SK-N-SH (cell line): ENCODE measurements at regions not wholly inside any gene's neighbourhood (a gene's known extent, or its start where the extent isn't known, plus 50 kb on each side); places are given as distances from the start of the nearest gene placed in this dataset.
A peak's percentile ranks its signal among the peaks of the same experiment; 100 is the strongest.

Experiments
- EP300 ChIP-seq, 2 experiments: IDR thresholded peaks; 2 replicates each; pipeline versions ENCODE4 v1.4.0 to v1.6.1; 2012; ENCODE audit warnings: borderline replicate concordance in 1 of 2, low read depth in 1 of 2, low read length in 1 of 2
- EZH2phosphoT487 ChIP-seq: fragments of 200-600 bp; sonication (generic); IDR thresholded peaks from 2 replicates; pipeline ENCODE4 v1.6.1; 2017; ENCODE audit warnings: low read depth, mixed run types, mild to moderate bottlenecking, antibody characterized with exemption, moderate library complexity, borderline replicate concordance
- NFIC ChIP-seq: IDR thresholded peaks from 2 replicates; pipeline ENCODE4 v1.4.0; 2012; ENCODE audit warnings: borderline replicate concordance
- NRF1 ChIP-seq: IDR thresholded peaks from 2 replicates; pipeline ENCODE4 v1.6.1; 2012; ENCODE audit warnings: low read depth, mild to moderate bottlenecking, low read length
- RAD21 ChIP-seq: IDR thresholded peaks from 2 replicates; pipeline ENCODE4 v1.6.1; 2012; ENCODE audit warnings: mild to moderate bottlenecking, low read length
- RFX5 ChIP-seq: IDR thresholded peaks from 2 replicates; pipeline ENCODE4 v1.6.1; 2012; ENCODE audit warnings: mild to moderate bottlenecking, improper control_type of control experiment, low read length
- TF ChIP-seq, protein P1 (sequence below): fragments of 200-600 bp; sonication (generic); IDR thresholded peaks from 2 replicates; pipeline ENCODE4 v1.6.1; 2017; ENCODE audit warnings: antibody characterized with exemption, mild to moderate bottlenecking, moderate library complexity
- TF ChIP-seq, protein P2 (sequence below): IDR thresholded peaks from 2 replicates; pipeline ENCODE4 v1.6.1; 2012; ENCODE audit warnings: mild to moderate bottlenecking, low read depth, low read length, moderate library complexity
- TF ChIP-seq, protein P3 (sequence below): IDR thresholded peaks from 2 replicates; pipeline ENCODE4 v1.4.0; 2012; ENCODE audit warnings: low read depth, borderline replicate concordance

DNA sequence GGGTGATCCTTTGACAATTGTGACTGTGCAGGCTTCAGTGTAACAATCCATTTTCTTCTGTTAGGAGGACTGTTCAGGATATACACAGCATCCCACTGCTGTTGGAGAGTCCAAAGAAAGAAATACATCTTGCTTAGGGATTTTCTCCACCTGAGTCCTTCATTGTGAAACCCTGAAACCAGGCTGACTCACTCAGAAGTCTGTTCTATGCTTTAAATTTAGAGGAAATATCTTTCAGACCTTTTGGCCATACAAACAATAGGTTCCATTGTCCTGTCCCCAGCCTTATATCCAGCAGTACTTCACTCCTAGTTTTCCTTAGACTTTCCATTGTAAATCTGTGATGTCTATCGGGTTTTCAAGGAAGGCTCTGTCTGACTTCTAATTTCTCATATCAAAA is 379.1 kb downstream of the SUCLA2 start:
- TF ChIP-seq, protein P1, sequence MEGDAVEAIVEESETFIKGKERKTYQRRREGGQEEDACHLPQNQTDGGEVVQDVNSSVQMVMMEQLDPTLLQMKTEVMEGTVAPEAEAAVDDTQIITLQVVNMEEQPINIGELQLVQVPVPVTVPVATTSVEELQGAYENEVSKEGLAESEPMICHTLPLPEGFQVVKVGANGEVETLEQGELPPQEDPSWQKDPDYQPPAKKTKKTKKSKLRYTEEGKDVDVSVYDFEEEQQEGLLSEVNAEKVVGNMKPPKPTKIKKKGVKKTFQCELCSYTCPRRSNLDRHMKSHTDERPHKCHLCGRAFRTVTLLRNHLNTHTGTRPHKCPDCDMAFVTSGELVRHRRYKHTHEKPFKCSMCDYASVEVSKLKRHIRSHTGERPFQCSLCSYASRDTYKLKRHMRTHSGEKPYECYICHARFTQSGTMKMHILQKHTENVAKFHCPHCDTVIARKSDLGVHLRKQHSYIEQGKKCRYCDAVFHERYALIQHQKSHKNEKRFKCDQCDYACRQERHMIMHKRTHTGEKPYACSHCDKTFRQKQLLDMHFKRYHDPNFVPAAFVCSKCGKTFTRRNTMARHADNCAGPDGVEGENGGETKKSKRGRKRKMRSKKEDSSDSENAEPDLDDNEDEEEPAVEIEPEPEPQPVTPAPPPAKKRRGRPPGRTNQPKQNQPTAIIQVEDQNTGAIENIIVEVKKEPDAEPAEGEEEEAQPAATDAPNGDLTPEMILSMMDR: no peak
- TF ChIP-seq, protein P2, sequence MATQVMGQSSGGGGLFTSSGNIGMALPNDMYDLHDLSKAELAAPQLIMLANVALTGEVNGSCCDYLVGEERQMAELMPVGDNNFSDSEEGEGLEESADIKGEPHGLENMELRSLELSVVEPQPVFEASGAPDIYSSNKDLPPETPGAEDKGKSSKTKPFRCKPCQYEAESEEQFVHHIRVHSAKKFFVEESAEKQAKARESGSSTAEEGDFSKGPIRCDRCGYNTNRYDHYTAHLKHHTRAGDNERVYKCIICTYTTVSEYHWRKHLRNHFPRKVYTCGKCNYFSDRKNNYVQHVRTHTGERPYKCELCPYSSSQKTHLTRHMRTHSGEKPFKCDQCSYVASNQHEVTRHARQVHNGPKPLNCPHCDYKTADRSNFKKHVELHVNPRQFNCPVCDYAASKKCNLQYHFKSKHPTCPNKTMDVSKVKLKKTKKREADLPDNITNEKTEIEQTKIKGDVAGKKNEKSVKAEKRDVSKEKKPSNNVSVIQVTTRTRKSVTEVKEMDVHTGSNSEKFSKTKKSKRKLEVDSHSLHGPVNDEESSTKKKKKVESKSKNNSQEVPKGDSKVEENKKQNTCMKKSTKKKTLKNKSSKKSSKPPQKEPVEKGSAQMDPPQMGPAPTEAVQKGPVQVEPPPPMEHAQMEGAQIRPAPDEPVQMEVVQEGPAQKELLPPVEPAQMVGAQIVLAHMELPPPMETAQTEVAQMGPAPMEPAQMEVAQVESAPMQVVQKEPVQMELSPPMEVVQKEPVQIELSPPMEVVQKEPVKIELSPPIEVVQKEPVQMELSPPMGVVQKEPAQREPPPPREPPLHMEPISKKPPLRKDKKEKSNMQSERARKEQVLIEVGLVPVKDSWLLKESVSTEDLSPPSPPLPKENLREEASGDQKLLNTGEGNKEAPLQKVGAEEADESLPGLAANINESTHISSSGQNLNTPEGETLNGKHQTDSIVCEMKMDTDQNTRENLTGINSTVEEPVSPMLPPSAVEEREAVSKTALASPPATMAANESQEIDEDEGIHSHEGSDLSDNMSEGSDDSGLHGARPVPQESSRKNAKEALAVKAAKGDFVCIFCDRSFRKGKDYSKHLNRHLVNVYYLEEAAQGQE: no peak
- TF ChIP-seq EZH2phosphoT487 (no peak), NRF1 (no peak), RAD21 (no peak), EP300 (IDR thresholded peaks at IDR 0.05; ENCODE audit: borderline replicate concordance in 1 of 2, low read depth in 1 of 2, low read length in 1 of 2) (0 out of 4 replicates have a peak, but pooled peaks of 1 of the 2 experiments have one; percentile 9), RFX5 (no peak), NFIC (no peak)
- TF ChIP-seq, protein P3, sequence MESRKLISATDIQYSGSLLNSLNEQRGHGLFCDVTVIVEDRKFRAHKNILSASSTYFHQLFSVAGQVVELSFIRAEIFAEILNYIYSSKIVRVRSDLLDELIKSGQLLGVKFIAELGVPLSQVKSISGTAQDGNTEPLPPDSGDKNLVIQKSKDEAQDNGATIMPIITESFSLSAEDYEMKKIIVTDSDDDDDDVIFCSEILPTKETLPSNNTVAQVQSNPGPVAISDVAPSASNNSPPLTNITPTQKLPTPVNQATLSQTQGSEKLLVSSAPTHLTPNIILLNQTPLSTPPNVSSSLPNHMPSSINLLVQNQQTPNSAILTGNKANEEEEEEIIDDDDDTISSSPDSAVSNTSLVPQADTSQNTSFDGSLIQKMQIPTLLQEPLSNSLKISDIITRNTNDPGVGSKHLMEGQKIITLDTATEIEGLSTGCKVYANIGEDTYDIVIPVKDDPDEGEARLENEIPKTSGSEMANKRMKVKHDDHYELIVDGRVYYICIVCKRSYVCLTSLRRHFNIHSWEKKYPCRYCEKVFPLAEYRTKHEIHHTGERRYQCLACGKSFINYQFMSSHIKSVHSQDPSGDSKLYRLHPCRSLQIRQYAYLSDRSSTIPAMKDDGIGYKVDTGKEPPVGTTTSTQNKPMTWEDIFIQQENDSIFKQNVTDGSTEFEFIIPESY: no peak
